ENCODE measurements at regions not wholly inside any gene's neighbourhood (a gene's known extent, or its start where the extent isn't known, plus 50 kb on each side); places are given as distances from the start of the nearest gene placed in this dataset.
A peak's percentile ranks its signal among the peaks of the same experiment; 100 is the strongest.

DNA sequence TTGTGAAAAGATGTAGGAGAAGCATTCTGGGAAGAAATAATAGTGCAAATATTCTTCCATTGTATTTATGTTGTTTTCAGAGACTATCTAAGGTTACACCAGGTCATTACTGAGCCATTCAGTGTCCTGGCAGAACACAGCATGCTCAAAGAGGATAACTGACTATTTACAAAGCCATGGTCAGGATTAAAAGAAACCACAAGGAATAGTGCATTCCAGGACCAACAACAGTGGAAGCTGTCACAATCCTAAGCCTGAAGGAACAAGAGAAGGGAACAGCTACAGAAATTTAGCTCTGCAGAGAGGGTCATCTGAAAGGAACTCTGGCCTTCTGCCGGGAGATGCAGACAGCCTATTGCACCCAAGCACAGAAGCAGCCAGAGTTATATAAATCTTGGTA is 116.7 kb downstream of the DSC3 start:
- H3K9me3 ChIP-seq (ENCODE audit: control insufficient read depth in 2 of 3, insufficient read depth in 1 of 3, low read length in 3 of 3), result no peaks in the 10 kb centered on the region
- no peaks in the 10 kb centered on the region for H3K27me3 ChIP-seq (ENCODE audit: control insufficient read depth, insufficient read depth, low read length)
- no peaks in the 10 kb centered on the region for H3K4me1 ChIP-seq (ENCODE audit: control insufficient read depth in 2 of 3, insufficient read depth in 2 of 3, low read depth in 1 of 3, low read length in 3 of 3)
- no peak for DNase-seq
- no peak overlapping the region for H3K27ac ChIP-seq (ENCODE audit: low read depth in 2 of 2, low read length in 2 of 2)
- H3K4me3 ChIP-seq (ENCODE audit: low read length in 3 of 3), result no peak overlapping the region
- no peaks in the 10 kb centered on the region for H3K36me3 ChIP-seq (ENCODE audit: control insufficient read depth in 2 of 3, insufficient read depth in 3 of 3, low read length in 3 of 3)
- TF ChIP-seq, protein P1, sequence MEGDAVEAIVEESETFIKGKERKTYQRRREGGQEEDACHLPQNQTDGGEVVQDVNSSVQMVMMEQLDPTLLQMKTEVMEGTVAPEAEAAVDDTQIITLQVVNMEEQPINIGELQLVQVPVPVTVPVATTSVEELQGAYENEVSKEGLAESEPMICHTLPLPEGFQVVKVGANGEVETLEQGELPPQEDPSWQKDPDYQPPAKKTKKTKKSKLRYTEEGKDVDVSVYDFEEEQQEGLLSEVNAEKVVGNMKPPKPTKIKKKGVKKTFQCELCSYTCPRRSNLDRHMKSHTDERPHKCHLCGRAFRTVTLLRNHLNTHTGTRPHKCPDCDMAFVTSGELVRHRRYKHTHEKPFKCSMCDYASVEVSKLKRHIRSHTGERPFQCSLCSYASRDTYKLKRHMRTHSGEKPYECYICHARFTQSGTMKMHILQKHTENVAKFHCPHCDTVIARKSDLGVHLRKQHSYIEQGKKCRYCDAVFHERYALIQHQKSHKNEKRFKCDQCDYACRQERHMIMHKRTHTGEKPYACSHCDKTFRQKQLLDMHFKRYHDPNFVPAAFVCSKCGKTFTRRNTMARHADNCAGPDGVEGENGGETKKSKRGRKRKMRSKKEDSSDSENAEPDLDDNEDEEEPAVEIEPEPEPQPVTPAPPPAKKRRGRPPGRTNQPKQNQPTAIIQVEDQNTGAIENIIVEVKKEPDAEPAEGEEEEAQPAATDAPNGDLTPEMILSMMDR (IDR thresholded peaks at IDR 0.05; ENCODE audit: borderline replicate concordance, extremely low read depth, insufficient read depth), result no peak
- FAIRE-seq, result no peak
- no peak overlapping the region for H3K9ac ChIP-seq (ENCODE audit: low read length in 3 of 3)
- intact Hi-C loops (cut with DNase I), result no loop called here

DNA sequence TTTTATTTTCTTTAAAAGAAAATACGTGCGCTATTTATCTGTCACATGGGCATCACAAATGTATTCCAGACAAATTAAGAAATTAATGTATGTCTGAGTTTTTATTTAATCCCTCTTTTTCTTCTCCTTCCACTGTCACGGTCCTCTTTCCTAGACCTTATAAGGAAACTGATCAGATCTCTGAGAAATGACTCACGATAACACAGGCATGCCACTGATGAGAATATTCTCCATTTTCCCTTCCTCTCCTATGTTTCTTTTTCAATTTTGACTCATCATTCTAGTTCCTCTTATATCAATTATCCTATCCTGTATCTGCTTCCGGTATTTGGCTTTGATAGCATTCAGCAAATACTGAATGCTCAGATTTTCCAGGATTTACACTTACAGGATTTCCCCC is 121.8 kb downstream of the DSC3 start:
- no peaks in the 10 kb centered on the region for H3K9me3 ChIP-seq (ENCODE audit: control insufficient read depth in 2 of 3, insufficient read depth in 1 of 3, low read length in 3 of 3)
- no peaks in the 10 kb centered on the region for H3K27me3 ChIP-seq (ENCODE audit: control insufficient read depth, insufficient read depth, low read length)
- H3K36me3 ChIP-seq (ENCODE audit: control insufficient read depth in 2 of 3, insufficient read depth in 3 of 3, low read length in 3 of 3), result no peaks in the 10 kb centered on the region
- no peaks in the 10 kb centered on the region for H3K4me1 ChIP-seq (ENCODE audit: control insufficient read depth in 2 of 3, insufficient read depth in 2 of 3, low read depth in 1 of 3, low read length in 3 of 3)
- no peak for FAIRE-seq
- TF ChIP-seq, protein P1 (IDR thresholded peaks at IDR 0.05; ENCODE audit: borderline replicate concordance, extremely low read depth, insufficient read depth), result no peak
- no peak for DNase-seq
- H3K9ac ChIP-seq (ENCODE audit: low read length in 3 of 3), result no peak overlapping the region
- H3K27ac ChIP-seq (ENCODE audit: low read depth in 2 of 2, low read length in 2 of 2), result no peak overlapping the region
- intact Hi-C loops (cut with DNase I), result no loop called here
- H3K4me3 ChIP-seq (ENCODE audit: low read length in 3 of 3), result no peak overlapping the region

DNA sequence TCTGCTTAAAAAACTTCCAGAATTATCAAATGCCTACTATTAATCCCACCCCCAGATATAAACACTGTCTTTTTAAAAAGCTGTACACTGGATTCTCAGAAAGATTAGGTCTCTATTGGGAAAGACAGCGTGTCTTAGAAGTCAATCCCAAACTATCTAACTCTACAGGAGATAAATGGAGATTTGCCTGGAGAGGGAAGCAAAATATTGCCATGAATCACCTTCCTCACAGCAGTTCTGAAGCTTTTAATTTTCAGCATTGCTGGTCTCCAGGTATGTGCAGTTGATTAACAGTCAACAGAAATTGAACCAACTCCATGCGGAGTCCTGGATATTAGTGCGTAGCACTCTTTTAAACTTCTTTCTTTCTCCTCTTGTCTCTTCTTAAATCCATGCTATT is 122.2 kb downstream of the DSC3 start:
- Histone ChIP-seq H3K36me3 (ENCODE audit: control insufficient read depth in 2 of 3, insufficient read depth in 3 of 3, low read length in 3 of 3) (no peaks in the 10 kb centered on the region), H3K4me3 (ENCODE audit: low read length in 3 of 3) (no peak overlapping the region), H3K4me1 (ENCODE audit: control insufficient read depth in 2 of 3, insufficient read depth in 2 of 3, low read depth in 1 of 3, low read length in 3 of 3) (no peaks in the 10 kb centered on the region), H3K9ac (ENCODE audit: low read length in 3 of 3) (no peak overlapping the region), H3K27me3 (ENCODE audit: control insufficient read depth, insufficient read depth, low read length) (no peaks in the 10 kb centered on the region), H3K9me3 (ENCODE audit: control insufficient read depth in 2 of 3, insufficient read depth in 1 of 3, low read length in 3 of 3) (no peaks in the 10 kb centered on the region), H3K27ac (ENCODE audit: low read depth in 2 of 2, low read length in 2 of 2) (no peak overlapping the region)
- FAIRE-seq, result no peak
- TF ChIP-seq, protein P1 (IDR thresholded peaks at IDR 0.05; ENCODE audit: borderline replicate concordance, extremely low read depth, insufficient read depth), result no peak
- intact Hi-C loops (cut with DNase I), result no loop called here
- peak in 2 of 5 donors; percentile 33 to 39 for DNase-seq

DNA sequence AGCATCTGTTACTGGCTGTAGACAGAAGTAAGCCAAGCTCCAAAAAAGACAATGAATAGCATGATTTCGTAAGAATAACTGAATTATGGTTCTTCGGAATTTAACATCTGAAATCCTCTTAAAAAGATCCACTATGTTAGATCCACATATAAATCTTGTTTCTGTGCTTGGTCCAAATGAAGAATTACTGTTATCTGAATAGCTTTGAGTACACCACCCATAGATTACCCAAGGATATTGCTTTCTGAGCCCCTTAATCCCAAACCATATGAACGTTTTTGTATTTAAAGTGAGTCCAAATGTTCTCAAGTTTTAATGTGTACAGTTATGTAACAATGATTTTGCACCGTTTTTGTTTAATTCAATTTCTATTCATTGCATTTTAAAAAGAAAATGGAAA is 124.9 kb downstream of the DSC3 start:
- no peaks in the 10 kb centered on the region for H3K4me1 ChIP-seq (ENCODE audit: control insufficient read depth in 2 of 3, insufficient read depth in 2 of 3, low read depth in 1 of 3, low read length in 3 of 3)
- no peak for FAIRE-seq

More for the DNA sequence above, 124.9 kb downstream of the DSC3 start:
- Histone ChIP-seq H3K27me3 (ENCODE audit: control insufficient read depth, insufficient read depth, low read length) (no peaks in the 10 kb centered on the region), H3K36me3 (ENCODE audit: control insufficient read depth in 2 of 3, insufficient read depth in 3 of 3, low read length in 3 of 3) (no peaks in the 10 kb centered on the region), H3K9me3 (ENCODE audit: control insufficient read depth in 2 of 3, insufficient read depth in 1 of 3, low read length in 3 of 3) (peaks cover 0 to 3% (median 0%) of the 10 kb centered on the region in 3 donors), H3K9ac (ENCODE audit: low read length in 3 of 3) (no peak overlapping the region), H3K27ac (ENCODE audit: low read depth in 2 of 2, low read length in 2 of 2) (no peak overlapping the region), H3K4me3 (ENCODE audit: low read length in 3 of 3) (no peak overlapping the region)
- intact Hi-C loops (cut with DNase I), result no loop called here
- TF ChIP-seq, protein P1 (IDR thresholded peaks at IDR 0.05; ENCODE audit: borderline replicate concordance, extremely low read depth, insufficient read depth), result no peak
- DNase-seq, result no peak
